Hepatocyte (in vitro differentiated cells): ENCODE measurements at regions not wholly inside any gene's neighbourhood (a gene's known extent, or its start where the extent isn't known, plus 50 kb on each side); places are given as distances from the start of the nearest gene placed in this dataset.

Source experiments
- EZH2 ChIP-seq: fragments of 200-600 bp; sonication (generic); IDR thresholded peaks from 2 replicates; pipeline ENCODE4 v1.6.1; 2016; ENCODE audit warnings: antibody characterized with exemption, mild to moderate bottlenecking, borderline replicate concordance
- TF ChIP-seq, protein P1 (sequence below): fragments of 200-600 bp; sonication (generic); IDR thresholded peaks from 2 replicates; pipeline ENCODE4 v1.5.1; 2016; ENCODE audit warnings: antibody characterized with exemption, mild to moderate bottlenecking; ENCODE audit not compliant: poor library complexity

DNA sequence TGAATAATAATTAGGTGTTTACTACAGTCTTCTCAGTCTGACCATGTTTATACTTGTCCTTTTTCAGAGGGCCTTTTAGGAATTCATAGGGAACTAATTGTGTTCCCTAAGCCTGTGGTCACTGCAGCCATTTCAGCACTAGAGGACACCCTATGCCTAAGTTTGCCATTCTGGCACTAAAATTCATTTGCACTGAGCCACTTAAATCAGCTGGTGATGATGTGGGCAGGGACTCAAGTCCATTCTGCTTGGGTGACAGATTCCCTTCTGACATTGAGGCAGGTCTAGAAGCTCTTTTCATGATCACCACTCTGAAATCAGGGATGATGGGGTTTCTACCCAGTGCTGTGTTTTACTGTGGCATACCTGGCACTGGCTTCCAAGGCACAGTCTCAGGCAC, 1178.9 kb upstream of the DIAPH2 start:
- TF ChIP-seq, protein P1, sequence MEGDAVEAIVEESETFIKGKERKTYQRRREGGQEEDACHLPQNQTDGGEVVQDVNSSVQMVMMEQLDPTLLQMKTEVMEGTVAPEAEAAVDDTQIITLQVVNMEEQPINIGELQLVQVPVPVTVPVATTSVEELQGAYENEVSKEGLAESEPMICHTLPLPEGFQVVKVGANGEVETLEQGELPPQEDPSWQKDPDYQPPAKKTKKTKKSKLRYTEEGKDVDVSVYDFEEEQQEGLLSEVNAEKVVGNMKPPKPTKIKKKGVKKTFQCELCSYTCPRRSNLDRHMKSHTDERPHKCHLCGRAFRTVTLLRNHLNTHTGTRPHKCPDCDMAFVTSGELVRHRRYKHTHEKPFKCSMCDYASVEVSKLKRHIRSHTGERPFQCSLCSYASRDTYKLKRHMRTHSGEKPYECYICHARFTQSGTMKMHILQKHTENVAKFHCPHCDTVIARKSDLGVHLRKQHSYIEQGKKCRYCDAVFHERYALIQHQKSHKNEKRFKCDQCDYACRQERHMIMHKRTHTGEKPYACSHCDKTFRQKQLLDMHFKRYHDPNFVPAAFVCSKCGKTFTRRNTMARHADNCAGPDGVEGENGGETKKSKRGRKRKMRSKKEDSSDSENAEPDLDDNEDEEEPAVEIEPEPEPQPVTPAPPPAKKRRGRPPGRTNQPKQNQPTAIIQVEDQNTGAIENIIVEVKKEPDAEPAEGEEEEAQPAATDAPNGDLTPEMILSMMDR = peak; percentile 32
- TF ChIP-seq EZH2 = no peak
